ENCODE measurements at regions not wholly inside any gene's neighbourhood (a gene's known extent, or its start where the extent isn't known, plus 50 kb on each side); places are given as distances from the start of the nearest gene placed in this dataset.

DNA sequence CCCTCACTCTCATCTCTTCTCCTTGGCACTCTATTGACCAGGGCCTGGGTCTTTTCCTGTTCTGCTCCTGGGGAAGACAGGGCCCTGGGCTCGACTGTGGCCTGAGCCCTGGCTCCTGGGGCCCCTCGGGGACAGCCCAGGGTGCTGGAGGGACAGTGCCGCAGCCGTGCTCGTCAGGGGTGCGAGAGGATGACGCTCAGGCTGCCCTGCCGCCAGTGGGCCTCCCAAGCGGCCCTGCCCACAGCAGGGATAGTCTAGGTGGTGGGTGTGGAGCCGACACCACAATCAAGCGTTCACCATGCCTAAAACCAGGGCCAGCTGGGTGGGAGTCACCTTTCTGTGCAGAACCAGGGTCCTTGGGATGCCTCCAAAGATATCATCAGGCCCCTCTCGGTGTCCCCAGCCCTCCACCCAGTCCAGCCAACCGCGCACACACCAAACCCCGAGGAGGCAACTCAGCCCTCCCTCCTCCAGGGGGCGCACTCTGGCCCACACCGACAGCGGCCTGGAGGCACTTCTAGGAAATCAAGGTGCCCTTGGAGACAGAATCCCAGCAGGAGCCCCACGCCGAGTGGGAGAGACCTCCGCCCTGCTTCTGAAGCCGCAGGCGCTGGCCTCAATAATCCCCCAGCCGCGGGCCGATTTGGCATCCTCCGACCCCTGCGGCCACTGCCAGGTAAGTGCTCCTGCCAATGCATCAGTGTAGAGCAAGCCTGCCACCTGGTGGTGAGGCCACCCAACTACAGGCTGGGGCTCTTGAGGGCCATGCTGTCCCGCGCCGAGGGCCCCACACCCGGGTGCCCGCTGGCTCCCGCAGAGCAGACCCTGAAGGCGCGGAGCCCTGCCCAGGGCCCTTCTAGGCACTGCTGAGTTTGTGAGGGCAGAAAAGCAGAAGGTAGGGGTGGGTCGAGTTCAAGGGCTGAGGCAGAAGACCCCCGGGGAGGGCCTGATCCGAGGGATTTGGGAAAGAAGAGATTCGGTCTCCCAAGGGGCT, 496.4 kb downstream of the BUD13 start:
- DNase-seq (ENCODE audit: low read depth in 3 of 3, low spot score in 2 of 3) = peak in 2 of 3 donors; percentile 31 to 57

DNA sequence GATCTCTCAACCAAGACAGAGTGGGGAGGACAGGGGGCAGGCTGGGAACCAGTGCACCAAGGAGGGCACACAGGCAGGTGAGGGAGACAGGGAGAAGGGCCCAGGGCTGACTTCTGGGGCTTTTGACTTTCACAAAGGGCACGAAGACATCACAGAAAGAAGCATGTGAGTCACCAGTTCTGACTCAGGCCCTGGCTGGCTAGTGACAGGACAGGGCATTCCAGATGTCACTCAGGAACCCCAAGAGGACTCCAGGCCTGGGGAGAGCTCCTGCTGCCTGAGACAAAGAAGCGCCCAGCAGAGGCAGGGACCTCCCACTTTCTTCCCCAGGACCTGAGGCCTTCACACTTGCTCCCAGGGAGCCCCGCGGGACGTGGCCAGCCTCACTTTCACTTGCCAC, 497.2 kb downstream of the BUD13 start:
- DNase-seq (ENCODE audit: low read depth in 3 of 3, low spot score in 2 of 3) = no peak

DNA sequence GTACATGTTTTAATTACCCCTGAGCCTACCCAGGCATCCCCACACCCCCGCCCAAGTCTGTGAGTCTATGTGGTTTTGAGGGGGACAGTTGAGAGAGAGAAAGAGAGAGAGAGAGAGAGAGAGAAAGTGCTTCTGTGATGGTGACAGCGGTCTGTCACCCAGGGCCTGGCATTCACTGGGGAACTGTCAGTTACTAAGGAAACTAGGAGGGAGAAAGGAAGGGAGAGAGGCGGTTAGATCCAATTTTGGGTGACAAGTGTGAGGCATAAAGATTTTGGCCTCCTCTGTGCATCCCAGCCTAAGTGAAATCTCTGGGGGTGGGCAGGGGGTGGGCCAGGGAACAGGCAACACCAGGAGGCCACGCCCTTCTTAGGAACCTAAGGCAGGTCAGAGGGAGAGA, 498.3 kb downstream of the BUD13 start:
- no peak for DNase-seq (ENCODE audit: low read depth in 3 of 3, low spot score in 2 of 3)

DNA sequence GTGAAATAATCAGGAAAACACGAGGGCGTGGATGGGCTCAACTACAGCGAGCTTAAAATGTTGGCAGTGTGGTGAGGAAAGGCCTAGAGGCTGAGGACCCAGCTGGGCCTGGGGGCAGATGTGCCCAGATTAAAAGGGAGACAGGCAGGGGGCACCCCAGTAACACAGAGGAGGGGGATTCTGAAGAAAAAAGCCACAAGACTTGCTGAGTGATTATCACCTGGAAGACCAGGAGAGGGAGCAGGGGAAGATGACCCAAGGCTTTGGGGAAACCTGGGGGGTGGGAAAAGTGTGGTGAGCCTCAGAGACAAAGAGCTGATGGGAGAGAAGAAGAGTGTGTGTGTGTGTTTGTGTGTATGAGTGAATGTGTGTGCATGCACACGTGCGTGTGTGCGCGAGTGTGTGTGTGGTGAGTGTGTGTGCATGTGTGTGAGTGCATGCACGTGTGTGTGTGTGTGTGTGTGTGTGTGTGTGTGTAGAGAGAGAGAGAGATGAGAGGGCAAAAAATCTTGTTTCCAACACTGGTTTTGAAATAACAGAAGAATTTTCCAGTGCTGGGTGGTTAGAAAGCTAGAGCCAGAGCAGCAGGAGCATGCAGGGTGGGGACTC, 500.5 kb downstream of the BUD13 start:
- DNase-seq (ENCODE audit: low read depth in 3 of 3, low spot score in 2 of 3) = no peak

DNA sequence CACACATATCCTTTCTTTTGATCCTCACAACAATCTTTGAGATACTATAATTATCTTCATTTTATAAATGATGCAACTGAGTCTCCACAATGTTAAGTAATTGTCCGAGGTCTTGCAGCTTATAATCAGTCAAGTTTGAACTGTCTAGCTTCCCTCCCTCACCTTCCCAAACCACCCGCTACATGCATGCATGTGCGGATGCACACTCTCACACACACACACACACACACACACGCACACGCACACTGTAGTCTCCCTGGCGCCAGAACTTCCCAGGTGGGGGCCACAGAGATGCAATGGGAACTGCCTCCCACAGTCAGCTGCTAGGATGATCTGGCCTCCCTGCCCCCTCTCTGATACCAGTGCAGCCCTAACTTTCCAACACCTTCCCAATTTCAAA, 501.3 kb downstream of the BUD13 start:
- DNase-seq (ENCODE audit: low read depth in 3 of 3, low spot score in 2 of 3) = no peak

DNA sequence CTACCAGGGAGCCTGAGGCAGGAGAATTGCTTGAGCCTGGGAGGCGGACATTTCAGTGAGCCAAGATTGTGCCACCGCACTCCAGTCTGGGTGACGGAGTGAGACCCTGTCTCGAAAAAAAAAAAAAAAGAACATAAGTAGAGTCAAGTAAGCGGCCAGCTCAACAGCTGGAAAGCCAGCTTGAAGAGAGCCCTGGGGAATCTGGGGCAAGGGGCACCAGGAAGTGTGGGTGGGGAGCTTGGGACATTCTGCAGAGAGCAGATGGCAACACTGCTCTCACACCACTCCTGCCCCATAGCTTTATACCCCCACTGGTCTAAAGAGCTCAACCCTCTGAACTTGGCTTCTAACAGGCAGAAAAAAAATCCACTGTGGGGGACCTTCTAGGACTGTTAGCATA, 505.6 kb downstream of the BUD13 start:
- no peak for DNase-seq (ENCODE audit: low read depth in 3 of 3, low spot score in 2 of 3)

DNA sequence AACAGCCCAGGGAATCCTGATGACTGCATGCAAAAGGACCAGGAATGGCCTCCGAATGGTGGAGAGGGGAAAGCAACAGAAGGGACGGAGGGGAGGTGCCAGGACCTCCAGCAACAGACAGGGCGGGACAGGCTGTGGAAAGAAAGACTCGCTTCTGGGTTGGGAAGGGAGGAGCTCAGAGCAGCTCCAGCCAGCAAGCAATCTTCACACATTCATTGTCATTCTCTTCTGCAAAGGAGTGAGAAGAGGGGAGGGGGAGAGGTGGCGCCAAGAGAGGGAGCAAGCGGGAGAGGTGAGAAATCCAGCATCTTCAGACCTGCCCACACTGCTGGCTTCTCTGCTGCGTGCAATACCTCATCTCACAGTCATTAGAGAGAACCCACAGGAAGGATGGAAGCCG, 509.0 kb downstream of the BUD13 start:
- no peak for DNase-seq (ENCODE audit: low read depth in 3 of 3, low spot score in 2 of 3)

DNA sequence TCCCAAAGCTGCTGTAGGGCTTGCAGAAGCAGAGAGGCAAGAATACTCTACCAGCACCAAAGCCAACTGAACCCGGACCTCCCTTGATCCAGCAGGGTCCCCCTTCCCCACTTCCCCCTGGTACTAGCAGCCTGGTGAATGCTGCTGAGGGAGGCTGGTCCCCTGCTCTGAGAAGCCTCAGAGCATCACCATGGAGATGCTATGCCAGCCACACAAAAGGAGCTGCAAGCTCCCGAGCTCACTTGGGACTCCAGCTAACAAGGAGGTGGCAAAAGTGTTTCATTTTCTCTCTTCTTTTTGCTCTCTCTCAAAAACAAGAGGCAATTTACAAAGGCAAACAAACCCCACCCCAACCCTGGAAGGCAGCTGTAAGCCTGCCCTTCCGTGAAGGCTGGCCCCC, 509.8 kb downstream of the BUD13 start:
- no peak for DNase-seq (ENCODE audit: low read depth in 3 of 3, low spot score in 2 of 3)

DNA sequence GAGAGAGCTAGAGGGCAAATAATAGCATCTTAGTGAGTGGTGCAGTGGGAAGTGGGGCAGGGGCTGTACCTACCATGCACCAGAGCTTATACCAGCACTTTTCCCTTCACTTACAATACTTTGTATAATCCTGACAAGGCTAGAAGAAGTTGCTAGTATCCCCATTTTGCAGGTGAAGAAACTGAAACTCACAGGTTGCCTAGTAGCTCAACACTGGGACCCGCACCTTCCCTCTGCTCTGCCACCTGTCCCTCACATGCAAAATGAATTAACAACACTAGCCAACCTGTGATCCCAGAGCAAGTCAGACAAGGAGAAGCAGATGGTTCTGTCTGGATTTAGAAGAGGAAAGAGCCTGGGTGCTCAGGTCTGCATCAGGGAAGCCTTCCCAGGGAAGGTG, 510.4 kb downstream of the BUD13 start:
- DNase-seq (ENCODE audit: low read depth in 3 of 3, low spot score in 2 of 3) = no peak

DNA sequence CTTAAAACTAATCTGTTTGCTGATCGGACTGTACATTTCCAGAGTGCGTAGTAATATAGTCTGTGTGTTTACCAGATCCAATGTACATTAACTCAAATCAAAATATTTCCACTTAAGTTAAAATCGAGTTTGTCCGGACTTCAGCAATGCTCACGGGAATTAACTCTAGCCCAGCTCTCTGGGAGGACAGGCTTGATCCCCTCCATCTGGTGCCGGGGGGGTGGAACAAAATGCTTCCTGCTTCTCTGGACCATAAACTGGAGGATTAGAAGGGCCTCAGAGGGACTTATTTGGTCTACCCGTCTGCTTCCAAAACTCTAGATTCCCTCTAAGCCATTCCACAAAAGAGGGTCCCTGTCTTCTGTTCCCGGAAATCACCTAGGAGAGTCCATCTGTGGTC, 511.2 kb downstream of the BUD13 start:
- DNase-seq (ENCODE audit: low read depth in 3 of 3, low spot score in 2 of 3) = peak in 1 of 3 donors; percentile 31

DNA sequence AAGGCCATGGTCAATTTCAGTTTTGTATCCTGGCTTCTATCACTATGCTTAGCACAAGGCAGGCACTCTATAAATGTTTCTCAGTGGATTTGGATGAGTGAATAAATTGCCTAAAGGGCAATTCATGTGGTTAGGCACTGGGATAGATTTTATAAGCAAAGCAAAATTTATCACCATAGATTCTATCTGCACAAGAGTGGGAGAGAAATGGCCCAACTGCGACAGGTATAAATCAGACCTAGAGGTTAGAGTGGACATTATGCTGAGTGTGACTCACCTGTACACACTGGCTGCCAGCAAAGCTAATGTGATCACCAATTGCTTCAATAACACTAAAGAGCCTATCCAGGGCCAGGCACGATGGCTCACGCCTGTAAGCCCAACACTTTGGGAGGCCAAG, 514.0 kb downstream of the BUD13 start:
- DNase-seq (ENCODE audit: low read depth in 3 of 3, low spot score in 2 of 3) = no peak

DNA sequence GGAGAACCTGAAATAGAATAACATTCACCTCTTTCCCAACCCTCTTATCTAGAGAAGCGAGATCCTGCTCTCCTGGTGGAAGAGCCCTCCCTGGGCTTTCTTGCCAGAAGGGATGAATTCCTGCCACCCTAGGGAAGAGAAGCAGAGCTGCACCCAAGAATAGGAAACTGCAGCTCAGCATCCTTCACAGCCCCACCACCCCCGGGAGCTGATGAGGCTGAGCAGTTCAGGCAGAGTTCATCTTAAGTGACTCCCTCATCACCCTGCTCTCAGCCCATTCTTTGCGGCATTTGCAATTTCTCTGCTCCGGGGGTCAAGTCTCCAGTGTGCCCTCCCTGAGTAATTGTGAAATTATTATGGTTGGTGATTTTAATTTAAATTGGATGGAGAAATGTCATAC, 514.9 kb downstream of the BUD13 start:
- DNase-seq (ENCODE audit: low read depth in 3 of 3, low spot score in 2 of 3) = no peak

DNA sequence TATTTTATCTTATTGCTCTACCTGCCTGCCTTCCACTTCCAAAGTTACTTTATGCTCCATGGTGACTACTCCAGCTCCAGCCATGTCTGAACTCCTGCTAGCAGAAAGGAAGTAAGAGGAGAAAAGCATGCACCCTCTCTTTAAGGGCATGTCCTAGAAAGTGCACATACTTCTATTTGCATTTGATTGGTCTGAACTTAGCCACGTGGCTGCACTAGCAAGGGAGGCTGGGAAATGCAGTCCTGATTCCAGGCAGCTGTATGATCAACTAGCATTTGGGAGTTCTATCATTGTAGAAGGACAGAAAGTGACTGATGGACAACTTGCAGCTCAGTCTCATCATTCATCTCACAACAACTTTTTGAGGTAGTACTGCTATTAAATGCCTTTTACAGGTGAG, 515.7 kb downstream of the BUD13 start:
- no peak for DNase-seq (ENCODE audit: low read depth in 3 of 3, low spot score in 2 of 3)

DNA sequence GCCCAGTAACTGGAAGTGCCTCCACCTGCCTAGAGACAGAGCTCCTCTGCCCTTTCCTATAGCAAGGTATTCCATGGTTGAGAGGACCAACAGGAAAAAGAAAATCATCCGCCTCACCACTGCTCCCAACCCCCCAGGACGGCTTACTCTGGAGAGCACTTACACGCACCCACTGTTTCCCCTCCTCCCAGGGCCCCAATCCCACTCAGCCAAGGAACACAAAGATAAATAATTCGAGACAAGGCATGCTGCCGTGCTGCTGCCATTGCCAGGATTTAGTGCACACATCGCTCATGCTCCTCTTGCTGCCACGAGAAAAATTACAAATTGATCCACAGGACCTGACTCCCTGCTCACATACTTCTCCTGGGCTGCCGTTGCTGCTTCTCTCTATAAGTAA, 516.6 kb downstream of the BUD13 start:
- DNase-seq (ENCODE audit: low read depth in 3 of 3, low spot score in 2 of 3) = no peak

DNA sequence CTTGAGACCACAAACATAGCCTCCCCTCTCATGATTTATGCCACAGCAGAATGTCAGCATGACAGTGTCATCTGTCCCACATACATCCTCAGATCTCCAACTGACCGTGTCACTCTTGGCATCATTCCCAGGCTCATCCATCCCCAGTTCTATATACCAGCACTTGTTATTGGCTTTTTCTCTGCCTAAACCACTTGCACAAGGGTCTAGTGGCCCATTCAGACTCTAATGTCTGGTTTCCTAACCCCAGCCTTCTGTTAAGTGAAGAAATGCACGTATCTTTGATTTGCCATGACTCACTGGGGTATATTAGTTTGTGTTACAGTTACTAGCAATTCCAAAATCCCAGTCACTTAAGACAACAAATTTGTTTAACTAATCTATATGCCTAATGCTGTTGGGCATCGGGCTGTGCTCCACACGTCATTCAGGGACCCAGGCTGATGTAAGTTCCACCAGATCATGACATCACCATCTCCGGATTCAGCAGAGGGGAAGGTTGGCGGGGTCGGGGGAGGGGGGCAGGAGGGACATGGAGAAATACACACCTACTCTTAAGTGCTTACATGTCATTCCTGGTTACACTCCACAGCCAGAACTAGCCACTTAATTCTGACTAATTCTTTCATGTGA, 517.4 kb downstream of the BUD13 start:
- no peak for DNase-seq (ENCODE audit: low read depth in 3 of 3, low spot score in 2 of 3)

DNA sequence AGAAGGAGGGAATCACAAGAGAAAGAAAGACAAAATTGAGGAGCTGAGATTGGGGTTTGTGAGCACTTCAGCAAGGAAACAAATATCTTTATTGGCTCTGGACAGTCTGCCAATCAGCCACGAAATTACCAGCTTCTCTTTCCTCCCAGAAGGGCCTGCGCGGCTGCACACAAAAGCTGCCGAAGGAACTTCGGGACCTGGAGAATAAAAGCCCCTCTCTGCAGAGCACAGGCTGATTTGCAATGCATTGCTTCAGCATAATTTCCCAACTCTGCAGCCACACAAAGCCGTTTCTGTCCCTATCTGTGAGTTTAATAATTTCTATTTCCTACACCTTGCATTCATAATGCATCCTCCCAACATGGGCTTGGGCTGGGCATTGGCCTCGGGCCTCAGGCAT, 522.6 kb downstream of the BUD13 start:
- DNase-seq (ENCODE audit: low read depth in 3 of 3, low spot score in 2 of 3) = no peak

DNA sequence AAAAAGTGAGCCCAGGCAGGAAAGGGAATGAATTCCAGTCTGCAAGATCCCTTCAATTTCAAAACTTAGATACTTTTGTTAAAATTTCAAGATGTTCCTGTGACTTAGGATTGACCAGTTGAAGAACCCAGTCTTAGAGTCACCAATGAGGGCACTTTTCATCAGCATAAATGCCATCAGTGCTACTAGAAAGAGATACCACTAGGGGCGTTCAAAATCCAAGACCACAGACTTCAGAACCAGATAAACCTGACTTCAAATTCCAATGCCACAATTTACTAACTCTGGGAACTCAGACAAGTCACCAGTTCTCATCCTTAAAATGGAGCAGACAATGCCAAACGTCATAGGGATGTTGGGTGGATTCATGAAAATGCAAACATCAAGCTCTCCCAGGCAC, 523.2 kb downstream of the BUD13 start:
- DNase-seq (ENCODE audit: low read depth in 3 of 3, low spot score in 2 of 3) = no peak

DNA sequence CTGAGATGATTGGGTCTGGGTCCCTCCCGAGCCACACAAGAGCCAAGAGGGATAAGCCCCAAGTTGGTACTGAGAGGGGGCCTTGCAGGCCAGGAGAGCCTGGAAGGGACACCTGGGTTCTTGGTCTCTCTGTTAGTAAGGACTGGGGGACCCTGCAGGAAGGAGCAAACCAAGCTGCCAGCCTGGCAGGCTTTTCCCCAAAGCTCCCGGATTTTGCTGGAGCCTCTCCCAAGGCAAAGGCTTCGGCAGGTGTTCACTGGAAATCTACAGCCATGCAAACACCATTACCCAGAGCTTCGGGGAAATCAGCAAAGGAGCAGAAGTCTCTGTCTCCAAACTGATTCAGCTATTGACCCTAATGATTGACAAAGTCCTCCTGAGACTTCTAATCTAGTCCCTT, 527.9 kb downstream of the BUD13 start:
- DNase-seq (ENCODE audit: low read depth in 3 of 3, low spot score in 2 of 3) = no peak

DNA sequence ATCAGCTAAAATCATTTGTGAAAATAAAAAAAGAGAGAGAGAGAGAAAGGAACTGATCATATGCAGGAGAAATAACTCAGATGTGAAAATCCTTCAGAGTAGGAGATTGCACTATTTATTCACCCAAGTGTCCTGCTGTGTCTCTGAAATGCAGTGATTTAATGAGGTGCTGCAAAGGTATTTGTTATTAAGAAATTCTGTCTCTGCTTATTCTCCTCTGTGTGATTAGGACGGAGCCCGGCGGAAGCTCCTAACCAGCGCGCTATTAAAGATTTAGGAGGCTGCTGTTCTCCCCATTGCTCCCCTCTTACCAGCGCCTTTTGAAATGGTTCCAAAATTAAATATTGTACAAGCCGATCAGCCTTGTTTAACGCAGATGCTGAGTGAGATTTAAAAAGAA, 528.3 kb downstream of the BUD13 start:
- DNase-seq (ENCODE audit: low read depth in 3 of 3, low spot score in 2 of 3) = no peak

DNA sequence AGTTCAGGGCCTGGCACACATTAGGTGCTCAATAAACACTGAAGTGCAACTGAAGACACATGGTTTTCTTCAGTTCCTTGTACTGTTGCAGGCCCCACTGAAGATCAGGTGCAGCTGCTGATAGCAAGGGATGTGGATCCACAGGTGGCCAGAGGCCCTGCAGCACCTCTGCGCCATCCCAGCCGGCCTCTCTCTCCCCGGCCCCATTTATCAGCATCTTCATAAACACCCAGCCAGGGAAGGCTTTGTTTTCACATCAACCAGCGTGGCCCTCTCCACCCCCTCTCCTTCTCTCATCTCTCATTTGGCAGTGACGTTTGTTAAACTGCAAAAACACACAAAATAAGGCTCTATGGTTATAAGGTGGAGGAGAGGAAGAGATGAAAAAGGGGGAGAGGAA, 528.8 kb downstream of the BUD13 start:
- DNase-seq (ENCODE audit: low read depth in 3 of 3, low spot score in 2 of 3) = no peak

DNA sequence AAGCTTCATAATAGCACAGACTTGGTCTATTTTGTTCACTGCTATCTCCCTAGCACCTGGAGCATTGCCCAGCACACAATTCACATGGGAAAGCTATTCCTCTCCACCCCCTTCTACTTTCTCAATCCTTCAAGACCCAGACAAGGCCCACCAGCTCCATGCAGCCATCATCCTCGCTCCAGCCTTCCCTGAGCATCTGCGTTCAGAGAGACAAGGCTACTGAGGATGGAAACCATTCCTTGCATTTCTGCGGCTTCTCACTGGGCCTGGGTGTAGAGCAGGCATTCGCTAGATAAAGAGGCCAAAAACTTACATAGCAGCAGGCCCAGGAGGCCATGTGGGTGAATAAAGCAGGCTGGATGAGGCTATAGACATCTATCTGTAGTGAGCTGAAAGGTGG, 530.8 kb downstream of the BUD13 start:
- DNase-seq (ENCODE audit: low read depth in 3 of 3, low spot score in 2 of 3) = no peak

DNA sequence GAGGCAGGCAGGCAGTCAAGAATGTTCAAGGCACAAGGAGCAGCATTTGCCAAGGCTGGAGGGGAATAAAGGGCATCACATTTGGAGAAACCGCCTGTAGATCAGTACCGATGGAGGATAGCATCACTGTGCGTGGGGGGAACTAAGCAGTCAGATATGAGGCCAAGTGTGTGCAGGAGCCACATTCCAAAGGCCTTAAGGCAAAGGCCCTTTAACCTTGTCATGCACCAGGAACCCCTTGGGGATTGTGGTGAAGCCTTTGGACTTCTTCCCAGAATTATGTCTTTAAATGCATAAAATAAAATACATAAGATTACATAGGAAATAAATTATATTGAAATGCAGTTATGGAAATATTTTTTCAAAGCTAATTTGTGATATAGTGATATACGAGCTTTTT, 532.1 kb downstream of the BUD13 start:
- DNase-seq (ENCODE audit: low read depth in 3 of 3, low spot score in 2 of 3) = no peak
